Vagina (tissue), 2 donors: ENCODE measurements at regions not wholly inside any gene's neighbourhood (a gene's known extent, or its start where the extent isn't known, plus 50 kb on each side); places are given as distances from the start of the nearest gene placed in this dataset.
"Not testable (repeated sequence)": the region's sequence is repeated elsewhere in the genome, so short reads cannot be mapped to it uniquely, and the experiment has no call there.

Experiments used
- DNase-seq, 2 donors: peaks; one replicate each; pipeline ENCODE4 v3.0.0-alpha.2; 2017; ENCODE audit errors: extremely low spot score in 2 of 2
- H3K27ac ChIP-seq: fragments of 200-600 bp; sonication (generic); one replicate; pipeline ENCODE4 v1.5.1; 2019
- H3K27me3 ChIP-seq: fragments of 200-600 bp; sonication (generic); one replicate; pipeline ENCODE4 v1.5.1; 2019
- H3K36me3 ChIP-seq, 2 donors: fragments of 200-600 bp; sonication (generic); one replicate each; pipeline ENCODE4 v1.5.1; 2017 to 2019
- H3K4me1 ChIP-seq: fragments of 200-600 bp; sonication (generic); one replicate; pipeline ENCODE4 v1.5.1; 2019
- H3K4me3 ChIP-seq, 2 donors: fragments of 200-600 bp; sonication (generic); 1 replicate in 1 of 2; 2 replicates in 1 of 2; pipeline ENCODE4 v1.5.1; 2016 to 2019
- H3K9me3 ChIP-seq: fragments of 200-600 bp; sonication (generic); one replicate; pipeline ENCODE4 v1.5.1; 2019
- CTCF ChIP-seq, 3 experiments: fragments of 450-650 bp in 2 of 3; fragments of 200-600 bp in 1 of 3; sonication (generic) in 1 of 3; IDR thresholded peaks; one replicate each; pipeline ENCODE4 v1.5.1; 2017 to 2019; ENCODE audit warnings: antibody characterized with exemption in 3 of 3, mild to moderate bottlenecking in 2 of 3, moderate library complexity in 2 of 3
- POLR2A ChIP-seq, 2 donors: fragments of 450-650 bp; IDR thresholded peaks; one replicate each; pipeline ENCODE4 v1.6.1; 2017; ENCODE audit warnings: antibody characterized with exemption in 2 of 2, mild to moderate bottlenecking in 2 of 2, moderate library complexity in 2 of 2
- POLR2AphosphoS5 ChIP-seq, 2 donors: sonication (generic); formaldehyde crosslinking; IDR thresholded peaks; one replicate each; pipeline ENCODE4 v1.9.0; 2017; ENCODE audit warnings: antibody characterized with exemption in 2 of 2, mild to moderate bottlenecking in 2 of 2, low read depth in 1 of 2; ENCODE audit not compliant: insufficient read depth in 1 of 2
- intact Hi-C: fragments of 100-400 bp; cut with DNase I; formaldehyde crosslinking; loops from one replicate; pipeline ENCODE4 v1.15.1; 2023

GRCh38 chr12:87020071-87020470 lies 763.9 kb upstream of the MGAT4C start:
- TF ChIP-seq POLR2A (IDR thresholded peaks at IDR 0.05) (no peak), CTCF (IDR thresholded peaks at IDR 0.05) (no peak), POLR2AphosphoS5 (IDR thresholded peaks at IDR 0.05; ENCODE audit: insufficient read depth in 1 of 2, low read depth in 1 of 2) (no peak)
- intact Hi-C loops, result no loop called here
- Histone ChIP-seq H3K27ac (no peak overlapping the region), H3K36me3 (no peaks in the 10 kb centered on the region), H3K4me3 (no peak overlapping the region), H3K27me3 (no peaks in the 10 kb centered on the region), H3K4me1 (no peaks in the 10 kb centered on the region), H3K9me3 (no peaks in the 10 kb centered on the region)
- DNase-seq, result no peak

- H3K4me3 ChIP-seq, result no peak overlapping the region
- intact Hi-C loops, result no loop called here
- no peak for DNase-seq
- H3K36me3 ChIP-seq, result no peaks in the 10 kb centered on the region
- no peaks in the 10 kb centered on the region for H3K27me3 ChIP-seq
- no peaks in the 10 kb centered on the region for H3K9me3 ChIP-seq
- H3K4me1 ChIP-seq, result no peaks in the 10 kb centered on the region
- no peak overlapping the region for H3K27ac ChIP-seq
- TF ChIP-seq CTCF (IDR thresholded peaks at IDR 0.05) (no peak), POLR2AphosphoS5 (IDR thresholded peaks at IDR 0.05; ENCODE audit: insufficient read depth in 1 of 2, low read depth in 1 of 2) (no peak), POLR2A (IDR thresholded peaks at IDR 0.05) (no peak)
These were observed 759.2 kb upstream of the MGAT4C start for GRCh38 chr12:87015352-87015751.

GRCh38 chr12:87008785-87009384 lies 752.7 kb upstream of the MGAT4C start:
- no peaks in the 10 kb centered on the region for H3K27me3 ChIP-seq
- no peak for DNase-seq
- H3K27ac ChIP-seq, result no peak overlapping the region
- no peaks in the 10 kb centered on the region for H3K4me1 ChIP-seq
- H3K9me3 ChIP-seq, result no peaks in the 10 kb centered on the region
- intact Hi-C loops, result no loop called here
- TF ChIP-seq POLR2A (IDR thresholded peaks at IDR 0.05), result no peak
- TF ChIP-seq POLR2AphosphoS5 (IDR thresholded peaks at IDR 0.05; ENCODE audit: insufficient read depth in 1 of 2, low read depth in 1 of 2), result no peak
- TF ChIP-seq CTCF (IDR thresholded peaks at IDR 0.05), result no peak
- no peak overlapping the region for H3K4me3 ChIP-seq
- no peaks in the 10 kb centered on the region for H3K36me3 ChIP-seq

GRCh38 chr12:87001102-87001501 lies 744.9 kb upstream of the MGAT4C start:
- no peak overlapping the region for H3K4me3 ChIP-seq
- H3K4me1 ChIP-seq, result no peaks in the 10 kb centered on the region
- intact Hi-C loops, result no loop called here
- no peaks in the 10 kb centered on the region for H3K36me3 ChIP-seq
- H3K9me3 ChIP-seq, result no peaks in the 10 kb centered on the region
- no peak for DNase-seq
- H3K27ac ChIP-seq, result no peak overlapping the region
- TF ChIP-seq POLR2A (IDR thresholded peaks at IDR 0.05) (no peak), POLR2AphosphoS5 (IDR thresholded peaks at IDR 0.05; ENCODE audit: insufficient read depth in 1 of 2, low read depth in 1 of 2) (no peak), CTCF (IDR thresholded peaks at IDR 0.05) (no peak)
- no peaks in the 10 kb centered on the region for H3K27me3 ChIP-seq

GRCh38 chr12:86985298-86985697 lies 729.1 kb upstream of the MGAT4C start:
- Histone ChIP-seq H3K27ac (no peak overlapping the region), H3K36me3 (no peaks in the 10 kb centered on the region), H3K9me3 (no peaks in the 10 kb centered on the region), H3K27me3 (no peaks in the 10 kb centered on the region), H3K4me1 (no peaks in the 10 kb centered on the region), H3K4me3 (no peak overlapping the region)
- no peak for TF ChIP-seq POLR2AphosphoS5 (IDR thresholded peaks at IDR 0.05; ENCODE audit: insufficient read depth in 1 of 2, low read depth in 1 of 2)
- TF ChIP-seq POLR2A (IDR thresholded peaks at IDR 0.05), result no peak
- TF ChIP-seq CTCF (IDR thresholded peaks at IDR 0.05), result no peak
- DNase-seq, result no peak
- intact Hi-C loops, result no loop called here

- H3K4me3 ChIP-seq, intact Hi-C loops, H3K27ac ChIP-seq, H3K27me3 ChIP-seq, H3K36me3 ChIP-seq, H3K4me1 ChIP-seq, DNase-seq, H3K9me3 ChIP-seq: not testable (repeated sequence)
These were observed 714.4 kb upstream of the MGAT4C start for GRCh38 chr12:86970595-86970994.
